ENCODE measurements at regions not wholly inside any gene's neighbourhood (a gene's known extent, or its start where the extent isn't known, plus 50 kb on each side); places are given as distances from the start of the nearest gene placed in this dataset.

DNA sequence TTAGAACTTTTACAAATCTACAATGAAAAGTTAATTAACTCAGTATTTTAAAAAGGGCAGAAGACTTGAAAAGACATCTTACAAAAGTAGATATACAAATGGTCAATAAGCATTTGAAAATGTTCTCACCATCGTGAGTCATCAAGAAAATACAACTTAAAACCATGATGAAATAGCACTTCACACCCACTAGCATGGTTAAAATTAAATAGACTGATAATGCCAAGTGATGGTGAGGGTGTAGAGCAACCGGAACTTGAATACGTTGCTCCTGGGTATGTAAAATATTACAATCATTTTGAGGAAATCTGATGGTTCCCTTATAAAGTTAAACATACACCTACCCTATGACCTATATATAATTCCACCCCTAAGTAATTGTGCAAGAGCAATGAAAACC is 319.8 kb upstream of the UMPS start:
- TF ChIP-seq REST (IDR thresholded peaks at IDR 0.05; ENCODE audit: insufficient replicate concordance, low read depth) (no peak), POLR2AphosphoS5 (IDR thresholded peaks at IDR 0.05; ENCODE audit: low read depth) (no peak), SPI1 (IDR thresholded peaks at IDR 0.05; ENCODE audit: borderline replicate concordance, low read depth) (no peak), GABPA (IDR thresholded peaks at IDR 0.05; ENCODE audit: low read depth) (no peak)
- TF ChIP-seq, protein P1, sequence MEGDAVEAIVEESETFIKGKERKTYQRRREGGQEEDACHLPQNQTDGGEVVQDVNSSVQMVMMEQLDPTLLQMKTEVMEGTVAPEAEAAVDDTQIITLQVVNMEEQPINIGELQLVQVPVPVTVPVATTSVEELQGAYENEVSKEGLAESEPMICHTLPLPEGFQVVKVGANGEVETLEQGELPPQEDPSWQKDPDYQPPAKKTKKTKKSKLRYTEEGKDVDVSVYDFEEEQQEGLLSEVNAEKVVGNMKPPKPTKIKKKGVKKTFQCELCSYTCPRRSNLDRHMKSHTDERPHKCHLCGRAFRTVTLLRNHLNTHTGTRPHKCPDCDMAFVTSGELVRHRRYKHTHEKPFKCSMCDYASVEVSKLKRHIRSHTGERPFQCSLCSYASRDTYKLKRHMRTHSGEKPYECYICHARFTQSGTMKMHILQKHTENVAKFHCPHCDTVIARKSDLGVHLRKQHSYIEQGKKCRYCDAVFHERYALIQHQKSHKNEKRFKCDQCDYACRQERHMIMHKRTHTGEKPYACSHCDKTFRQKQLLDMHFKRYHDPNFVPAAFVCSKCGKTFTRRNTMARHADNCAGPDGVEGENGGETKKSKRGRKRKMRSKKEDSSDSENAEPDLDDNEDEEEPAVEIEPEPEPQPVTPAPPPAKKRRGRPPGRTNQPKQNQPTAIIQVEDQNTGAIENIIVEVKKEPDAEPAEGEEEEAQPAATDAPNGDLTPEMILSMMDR (IDR thresholded peaks at IDR 0.05; ENCODE audit: insufficient read depth, low read length) = no peak

GRCh38 chr3:124411728-124412127 is 318.5 kb upstream of the UMPS start:
- Histone ChIP-seq H3K27me3 (ENCODE audit: insufficient read depth, poor library complexity, severe bottlenecking) (no peaks in the 10 kb centered on the region), H3K27ac (replicated peaks) (no peak overlapping the region), H3K4me3 (replicated peaks; ENCODE audit: insufficient read depth, low read length) (no peak overlapping the region)
- TF ChIP-seq REST (IDR thresholded peaks at IDR 0.05; ENCODE audit: insufficient replicate concordance, low read depth) (no peak), SPI1 (IDR thresholded peaks at IDR 0.05; ENCODE audit: borderline replicate concordance, low read depth) (no peak), GABPA (IDR thresholded peaks at IDR 0.05; ENCODE audit: low read depth) (no peak), POLR2AphosphoS5 (IDR thresholded peaks at IDR 0.05; ENCODE audit: low read depth) (no peak)
- TF ChIP-seq, protein P1 (IDR thresholded peaks at IDR 0.05; ENCODE audit: insufficient read depth, low read length) = no peak
- no peak for DNase-seq (ENCODE audit: low read depth in 1 of 2, low spot score in 1 of 2)

More for the DNA sequence above, 319.8 kb upstream of the UMPS start:
- DNase-seq (ENCODE audit: low read depth in 1 of 2, low spot score in 1 of 2) = no peak
- no peaks in the 10 kb centered on the region for H3K27me3 ChIP-seq (ENCODE audit: insufficient read depth, poor library complexity, severe bottlenecking)
- no peak overlapping the region for H3K4me3 ChIP-seq (replicated peaks; ENCODE audit: insufficient read depth, low read length)
- no peak overlapping the region for H3K27ac ChIP-seq (replicated peaks)

GRCh38 chr3:124412644-124413043 is 317.6 kb upstream of the UMPS start:
- no peak overlapping the region for H3K4me3 ChIP-seq (replicated peaks; ENCODE audit: insufficient read depth, low read length)
- TF ChIP-seq GABPA (IDR thresholded peaks at IDR 0.05; ENCODE audit: low read depth) = no peak
- TF ChIP-seq POLR2AphosphoS5 (IDR thresholded peaks at IDR 0.05; ENCODE audit: low read depth) = no peak
- no peak for TF ChIP-seq SPI1 (IDR thresholded peaks at IDR 0.05; ENCODE audit: borderline replicate concordance, low read depth)
- TF ChIP-seq REST (IDR thresholded peaks at IDR 0.05; ENCODE audit: insufficient replicate concordance, low read depth) = no peak
- TF ChIP-seq, protein P1 (IDR thresholded peaks at IDR 0.05; ENCODE audit: insufficient read depth, low read length) = no peak
- no peak for DNase-seq (ENCODE audit: low read depth in 1 of 2, low spot score in 1 of 2)
- no peak overlapping the region for H3K27ac ChIP-seq (replicated peaks)
- no peaks in the 10 kb centered on the region for H3K27me3 ChIP-seq (ENCODE audit: insufficient read depth, poor library complexity, severe bottlenecking)
